ENCODE measurements at regions not wholly inside any gene's neighbourhood (a gene's known extent, or its start where the extent isn't known, plus 50 kb on each side); places are given as distances from the start of the nearest gene placed in this dataset.

DNA sequence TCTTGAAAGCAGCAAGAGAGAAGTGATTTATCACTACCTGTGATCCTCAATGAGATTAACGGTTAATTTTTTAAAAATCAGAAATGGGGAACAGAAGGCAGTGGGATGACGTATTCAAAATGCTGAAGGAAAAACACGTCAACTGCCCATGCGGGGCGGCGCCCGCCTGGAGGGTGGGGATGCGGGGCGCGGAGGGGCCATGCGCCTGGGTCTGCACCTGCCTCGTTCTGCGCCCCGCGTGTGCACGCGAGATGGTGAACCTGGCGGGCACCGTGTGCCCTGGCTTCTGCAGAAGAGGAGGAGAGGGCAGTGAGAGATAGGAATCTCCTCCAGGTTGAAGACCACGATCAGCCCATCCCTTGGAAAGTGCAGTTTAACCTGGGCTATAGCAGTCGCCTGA, 79.3 kb upstream of the ZNF32 start:
- no peak for FAIRE-seq
- DNase-seq (ENCODE audit: low read depth), result no peak
- no peaks in the 10 kb centered on the region for H3K36me3 ChIP-seq (ENCODE audit: control insufficient read depth, insufficient read depth, low read length)
- no peaks in the 10 kb centered on the region for H3K27me3 ChIP-seq (ENCODE audit: control insufficient read depth, insufficient read depth, low read length)
- TF ChIP-seq, protein P1, sequence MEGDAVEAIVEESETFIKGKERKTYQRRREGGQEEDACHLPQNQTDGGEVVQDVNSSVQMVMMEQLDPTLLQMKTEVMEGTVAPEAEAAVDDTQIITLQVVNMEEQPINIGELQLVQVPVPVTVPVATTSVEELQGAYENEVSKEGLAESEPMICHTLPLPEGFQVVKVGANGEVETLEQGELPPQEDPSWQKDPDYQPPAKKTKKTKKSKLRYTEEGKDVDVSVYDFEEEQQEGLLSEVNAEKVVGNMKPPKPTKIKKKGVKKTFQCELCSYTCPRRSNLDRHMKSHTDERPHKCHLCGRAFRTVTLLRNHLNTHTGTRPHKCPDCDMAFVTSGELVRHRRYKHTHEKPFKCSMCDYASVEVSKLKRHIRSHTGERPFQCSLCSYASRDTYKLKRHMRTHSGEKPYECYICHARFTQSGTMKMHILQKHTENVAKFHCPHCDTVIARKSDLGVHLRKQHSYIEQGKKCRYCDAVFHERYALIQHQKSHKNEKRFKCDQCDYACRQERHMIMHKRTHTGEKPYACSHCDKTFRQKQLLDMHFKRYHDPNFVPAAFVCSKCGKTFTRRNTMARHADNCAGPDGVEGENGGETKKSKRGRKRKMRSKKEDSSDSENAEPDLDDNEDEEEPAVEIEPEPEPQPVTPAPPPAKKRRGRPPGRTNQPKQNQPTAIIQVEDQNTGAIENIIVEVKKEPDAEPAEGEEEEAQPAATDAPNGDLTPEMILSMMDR (IDR thresholded peaks at IDR 0.05; ENCODE audit: insufficient read depth, low read length, severe bottlenecking), result no peak
- no peak overlapping the region for H3K4me3 ChIP-seq (ENCODE audit: low read depth, low read length)

DNA sequence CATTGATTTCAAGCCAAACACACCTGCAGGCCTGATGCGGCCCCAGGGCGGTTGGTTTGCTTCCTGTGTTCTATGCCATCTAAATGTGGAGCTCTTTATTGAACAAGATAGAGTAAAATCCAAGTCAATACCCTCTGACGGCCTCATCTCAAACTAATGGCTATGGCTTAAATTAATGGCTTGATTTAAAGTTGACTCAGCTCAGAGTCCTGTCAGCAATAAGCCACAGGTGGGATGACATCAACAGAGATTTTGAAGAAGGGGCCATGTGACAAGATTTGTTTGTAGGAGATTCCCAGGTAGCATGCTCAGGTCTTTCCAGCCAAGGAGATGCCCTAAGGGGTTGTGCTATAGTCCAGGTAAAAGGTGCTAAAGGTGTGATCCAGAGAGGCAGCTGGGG, 66.7 kb upstream of the ZNF32 start:
- no peak for DNase-seq (ENCODE audit: low read depth)
- H3K27me3 ChIP-seq (ENCODE audit: control insufficient read depth, insufficient read depth, low read length), result no peaks in the 10 kb centered on the region
- TF ChIP-seq, protein P1 (IDR thresholded peaks at IDR 0.05; ENCODE audit: insufficient read depth, low read length, severe bottlenecking), result no peak
- no peak overlapping the region for H3K4me3 ChIP-seq (ENCODE audit: low read depth, low read length)
- H3K36me3 ChIP-seq (ENCODE audit: control insufficient read depth, insufficient read depth, low read length), result no peaks in the 10 kb centered on the region
- FAIRE-seq, result no peak

DNA sequence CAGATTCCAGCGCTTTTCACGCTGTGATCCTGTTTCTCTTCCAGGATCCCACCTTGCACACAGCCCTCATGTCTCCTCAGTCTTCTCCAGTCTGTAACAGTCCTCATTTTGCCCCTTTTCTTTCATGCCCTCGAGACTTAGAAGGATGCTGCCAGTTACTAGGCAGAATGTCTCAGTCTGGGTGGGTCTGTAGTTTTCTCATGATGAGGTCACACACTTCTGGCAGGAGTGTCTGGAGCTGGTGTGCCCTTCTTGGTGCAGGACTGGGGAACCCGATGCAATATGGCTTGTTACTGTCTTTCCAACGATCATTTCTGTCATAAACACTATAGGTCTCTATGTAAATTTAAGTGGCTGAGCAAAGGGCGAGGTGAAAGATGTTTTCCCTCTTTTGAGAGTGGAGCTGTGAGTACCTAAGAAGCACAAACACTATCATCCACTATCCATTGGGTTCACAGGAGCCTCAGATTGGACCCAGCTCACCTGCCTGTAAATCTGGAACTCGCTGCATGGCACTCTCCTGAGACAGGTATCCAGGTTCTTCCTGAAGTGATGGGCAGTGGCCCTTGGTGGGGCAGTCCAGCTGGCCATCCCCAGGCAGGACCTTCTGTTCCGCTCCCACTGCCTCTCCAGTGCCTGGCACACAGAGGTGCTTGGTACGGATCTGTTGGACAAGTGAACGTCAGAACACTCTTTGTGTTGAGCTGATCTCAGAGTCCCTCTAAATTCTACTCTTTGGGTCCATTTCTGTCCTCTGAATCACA, 64.3 kb upstream of the ZNF32 start:
- no peak for DNase-seq (ENCODE audit: low read depth)
- TF ChIP-seq, protein P1 (IDR thresholded peaks at IDR 0.05; ENCODE audit: insufficient read depth, low read length, severe bottlenecking), result no peak
- H3K4me3 ChIP-seq (ENCODE audit: low read depth, low read length), result no peak overlapping the region
- H3K27me3 ChIP-seq (ENCODE audit: control insufficient read depth, insufficient read depth, low read length), result no peaks in the 10 kb centered on the region
- no peaks in the 10 kb centered on the region for H3K36me3 ChIP-seq (ENCODE audit: control insufficient read depth, insufficient read depth, low read length)
- FAIRE-seq, result no peak

DNA sequence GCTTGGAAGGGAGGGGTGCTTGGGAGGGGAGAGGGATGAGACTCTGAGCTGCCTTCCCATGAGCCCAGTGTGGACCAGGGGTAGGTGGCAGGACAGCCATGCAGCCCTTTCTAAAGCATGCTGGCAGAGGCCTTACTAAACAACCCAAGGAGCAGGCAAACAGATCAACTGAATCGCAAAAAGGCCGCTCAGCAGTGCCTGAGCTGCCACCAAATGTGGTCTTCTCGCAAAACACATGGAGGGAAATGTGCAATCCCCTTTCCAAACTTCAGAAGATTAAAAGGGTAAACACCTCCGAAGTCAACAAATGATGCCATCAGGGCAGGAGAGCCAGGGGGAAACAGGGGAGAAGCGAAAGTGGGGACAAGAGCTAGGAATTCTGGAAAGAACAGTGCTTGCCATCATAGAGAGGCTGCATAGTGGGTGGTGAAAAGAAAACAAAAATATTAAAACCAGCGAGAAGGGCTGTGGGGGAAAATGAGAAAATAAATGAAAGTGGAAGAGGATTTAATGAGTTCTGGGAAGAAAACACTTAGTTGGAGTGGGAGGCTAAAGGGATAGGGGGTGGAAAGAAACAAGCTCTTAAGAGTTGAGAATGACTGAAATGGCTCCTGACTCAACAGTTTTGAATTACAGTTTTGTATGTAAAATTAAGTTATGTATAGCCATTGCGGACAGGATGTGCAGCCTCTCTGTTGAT, 62.2 kb upstream of the ZNF32 start:
- H3K4me3 ChIP-seq (ENCODE audit: low read depth, low read length), result no peak overlapping the region
- no peaks in the 10 kb centered on the region for H3K27me3 ChIP-seq (ENCODE audit: control insufficient read depth, insufficient read depth, low read length)
- DNase-seq (ENCODE audit: low read depth), result no peak
- no peak for FAIRE-seq
- TF ChIP-seq, protein P1 (IDR thresholded peaks at IDR 0.05; ENCODE audit: insufficient read depth, low read length, severe bottlenecking), result no peak
- no peaks in the 10 kb centered on the region for H3K36me3 ChIP-seq (ENCODE audit: control insufficient read depth, insufficient read depth, low read length)

DNA sequence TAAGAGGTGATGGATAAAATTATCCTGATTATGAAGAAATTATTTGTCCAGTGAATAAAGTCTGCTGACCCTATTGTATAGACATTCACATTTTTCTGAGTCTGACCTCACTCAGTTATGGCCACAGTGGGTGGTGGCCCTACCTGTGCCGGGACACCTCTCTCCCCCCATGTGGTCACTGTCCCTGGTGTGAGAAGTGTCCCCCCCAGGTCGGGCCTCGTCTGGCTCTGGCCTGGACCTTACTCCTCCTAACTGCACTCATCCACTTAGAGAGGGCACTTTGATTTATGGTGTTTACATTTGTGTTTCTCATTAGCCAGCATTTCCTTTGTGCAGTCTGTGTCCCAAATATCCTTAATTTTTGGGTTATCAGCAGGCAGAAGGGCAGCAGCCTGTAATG, 59.6 kb upstream of the ZNF32 start:
- TF ChIP-seq, protein P1 (IDR thresholded peaks at IDR 0.05; ENCODE audit: insufficient read depth, low read length, severe bottlenecking), result no peak
- H3K27me3 ChIP-seq (ENCODE audit: control insufficient read depth, insufficient read depth, low read length), result no peaks in the 10 kb centered on the region
- DNase-seq (ENCODE audit: low read depth) (no peak), FAIRE-seq (no peak)
- no peak overlapping the region for H3K4me3 ChIP-seq (ENCODE audit: low read depth, low read length)
- H3K36me3 ChIP-seq (ENCODE audit: control insufficient read depth, insufficient read depth, low read length), result no peaks in the 10 kb centered on the region

All from bronchial epithelial cell (primary cell).